ENCODE measurements at regions not wholly inside any gene's neighbourhood (a gene's known extent, or its start where the extent isn't known, plus 50 kb on each side); places are given as distances from the start of the nearest gene placed in this dataset. TPM values are rescaled to one million over a fixed set of nuclear protein-coding genes. Genes with fewer than 3 reads are reported as not detected.

DNA sequence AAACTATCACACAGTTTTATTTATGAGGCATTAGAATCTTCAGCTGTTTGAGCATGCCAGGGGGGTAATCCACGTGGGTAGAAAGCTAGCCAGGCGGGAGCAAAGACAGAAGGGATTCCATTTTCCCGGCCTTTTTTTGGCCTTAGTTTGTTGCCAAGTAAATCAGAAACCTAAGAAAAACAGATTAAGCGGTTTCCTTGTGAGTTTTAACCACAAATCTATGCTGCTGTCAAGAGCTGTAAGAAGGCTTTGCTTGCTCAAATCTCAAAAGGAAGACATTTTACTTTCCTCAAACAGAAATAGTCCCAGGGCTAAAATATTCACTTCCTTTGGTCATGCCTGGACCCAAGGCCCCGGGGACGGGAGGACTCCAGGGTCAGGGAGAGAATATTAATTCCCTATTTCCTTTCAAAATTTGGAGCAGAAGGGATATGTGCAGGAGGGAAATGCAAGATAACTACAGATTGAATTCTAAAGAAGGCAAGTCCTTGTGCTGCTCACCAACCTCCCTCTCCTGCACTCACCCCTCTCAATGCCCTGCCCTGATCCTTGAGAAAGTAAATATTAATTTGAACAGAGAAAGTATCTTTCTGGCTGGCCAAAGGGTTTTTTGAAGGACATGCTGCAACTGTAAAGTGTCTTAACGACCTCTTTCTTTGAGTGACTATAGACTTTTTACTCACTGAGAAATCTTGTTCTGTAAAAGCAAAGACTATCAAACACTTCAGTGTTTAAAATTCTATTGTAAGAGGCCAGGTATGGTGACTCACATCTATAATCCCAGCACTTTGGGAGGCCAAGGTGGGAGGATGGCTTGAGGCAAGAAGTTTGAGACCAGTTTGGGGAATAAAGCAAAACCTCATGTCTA lies 75.7 kb downstream of the HSD17B6 start (continued):
- TF ChIP-seq, protein P1, sequence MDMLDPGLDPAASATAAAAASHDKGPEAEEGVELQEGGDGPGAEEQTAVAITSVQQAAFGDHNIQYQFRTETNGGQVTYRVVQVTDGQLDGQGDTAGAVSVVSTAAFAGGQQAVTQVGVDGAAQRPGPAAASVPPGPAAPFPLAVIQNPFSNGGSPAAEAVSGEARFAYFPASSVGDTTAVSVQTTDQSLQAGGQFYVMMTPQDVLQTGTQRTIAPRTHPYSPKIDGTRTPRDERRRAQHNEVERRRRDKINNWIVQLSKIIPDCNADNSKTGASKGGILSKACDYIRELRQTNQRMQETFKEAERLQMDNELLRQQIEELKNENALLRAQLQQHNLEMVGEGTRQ (IDR thresholded peaks at IDR 0.05; ENCODE audit: low read length), result no peak
- TF ChIP-seq SIRT6 (IDR thresholded peaks at IDR 0.05; ENCODE audit: low read length) (no peak), RAD21 (IDR thresholded peaks at IDR 0.05 in 1 of 2, conservative IDR thresholded peaks at IDR 0.05 in 1 of 2; ENCODE audit: low read depth in 2 of 2, low read length in 2 of 2) (no peak), KDM4A (IDR thresholded peaks at IDR 0.05; ENCODE audit: low read depth, low read length, severe bottlenecking) (no peak), CHD2 (IDR thresholded peaks at IDR 0.05; ENCODE audit: low read length) (no peak), TEAD4 (IDR thresholded peaks at IDR 0.05; ENCODE audit: low read depth, low read length) (no peak), GABPA (IDR thresholded peaks at IDR 0.05; ENCODE audit: borderline replicate concordance, insufficient read depth, low read length) (no peak)

Small RNA genes in the stretch of these regions (small RNA-seq; reads per million reads assigned to genes)
- gene AC121758.2 (ENCODE audit: insufficient read depth) (not detected), gene RF00554 (ENCODE audit: insufficient read depth) (not detected)
